OCI-LY3 (cell line): ENCODE measurements at regions not wholly inside any gene's neighbourhood (a gene's known extent, or its start where the extent isn't known, plus 50 kb on each side); places are given as distances from the start of the nearest gene placed in this dataset.

Source experiments
- EZH2phosphoT487 ChIP-seq: fragments of 200-600 bp; shearing (Covaris generic); IDR thresholded peaks from 2 replicates; pipeline ENCODE4 v1.6.1; 2018; ENCODE audit warnings: antibody characterized with exemption, mixed run types, low read depth
- TF ChIP-seq, protein P1 (sequence below): fragments of 200-600, 300-600 bp; sonication (generic); IDR thresholded peaks from 2 replicates; pipeline ENCODE4 v1.5.1; 2014; ENCODE audit warnings: antibody characterized with exemption, low read length, low read depth

DNA sequence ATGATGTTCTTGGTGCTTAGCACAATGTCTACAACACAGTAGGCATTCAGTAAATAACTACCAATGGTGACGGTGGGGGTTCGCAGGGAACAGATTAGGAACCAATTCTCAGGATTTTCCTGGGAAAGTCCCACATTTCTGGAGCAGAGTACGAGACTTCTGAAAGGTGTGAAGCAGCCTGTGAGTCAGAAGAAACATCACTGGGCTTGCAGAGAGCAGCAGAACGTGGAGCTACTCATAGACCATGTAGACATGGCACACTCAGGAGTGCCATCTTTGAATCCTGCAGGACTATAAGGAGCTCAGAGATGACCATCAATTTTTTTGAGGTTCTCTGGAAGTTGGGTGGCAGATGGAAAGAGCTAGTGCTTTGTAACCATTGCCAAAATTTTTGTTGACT, 106.6 kb upstream of the ANKRD55 start:
- TF ChIP-seq, protein P1, sequence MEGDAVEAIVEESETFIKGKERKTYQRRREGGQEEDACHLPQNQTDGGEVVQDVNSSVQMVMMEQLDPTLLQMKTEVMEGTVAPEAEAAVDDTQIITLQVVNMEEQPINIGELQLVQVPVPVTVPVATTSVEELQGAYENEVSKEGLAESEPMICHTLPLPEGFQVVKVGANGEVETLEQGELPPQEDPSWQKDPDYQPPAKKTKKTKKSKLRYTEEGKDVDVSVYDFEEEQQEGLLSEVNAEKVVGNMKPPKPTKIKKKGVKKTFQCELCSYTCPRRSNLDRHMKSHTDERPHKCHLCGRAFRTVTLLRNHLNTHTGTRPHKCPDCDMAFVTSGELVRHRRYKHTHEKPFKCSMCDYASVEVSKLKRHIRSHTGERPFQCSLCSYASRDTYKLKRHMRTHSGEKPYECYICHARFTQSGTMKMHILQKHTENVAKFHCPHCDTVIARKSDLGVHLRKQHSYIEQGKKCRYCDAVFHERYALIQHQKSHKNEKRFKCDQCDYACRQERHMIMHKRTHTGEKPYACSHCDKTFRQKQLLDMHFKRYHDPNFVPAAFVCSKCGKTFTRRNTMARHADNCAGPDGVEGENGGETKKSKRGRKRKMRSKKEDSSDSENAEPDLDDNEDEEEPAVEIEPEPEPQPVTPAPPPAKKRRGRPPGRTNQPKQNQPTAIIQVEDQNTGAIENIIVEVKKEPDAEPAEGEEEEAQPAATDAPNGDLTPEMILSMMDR = no peak
- no peak for TF ChIP-seq EZH2phosphoT487
